Astrocyte (in vitro differentiated cells and primary cell): ENCODE measurements at regions not wholly inside any gene's neighbourhood (a gene's known extent, or its start where the extent isn't known, plus 50 kb on each side); places are given as distances from the start of the nearest gene placed in this dataset.

Experiments used
- DNase-seq: peaks from one replicate; pipeline ENCODE4 v3.0.0-alpha.2; 2010; ENCODE audit warnings: low read depth
- FAIRE-seq: peaks from 2 replicates; lab custom pipeline; 2011; peaks lifted over from hg19 to GRCh38; lab: Jason Lieb, UNC
- H2AFZ ChIP-seq: 2 replicates; pipeline ENCODE4 v1.6.0; 2012; ENCODE audit warnings: low read depth, low read length, inconsistent platforms
- H3K27ac ChIP-seq: 2 replicates; pipeline ENCODE4 v1.5.1; 2011; ENCODE audit warnings: low read depth, low read length, inconsistent platforms
- H3K27me3 ChIP-seq: 2 replicates; pipeline ENCODE4 v1.6.0; 2011; ENCODE audit warnings: low read length, inconsistent platforms; ENCODE audit not compliant: insufficient read depth
- H3K36me3 ChIP-seq: 2 replicates; pipeline ENCODE4 v1.5.1; 2011; ENCODE audit warnings: low read length, inconsistent platforms; ENCODE audit not compliant: insufficient read depth
- H3K4me1 ChIP-seq: 2 replicates; pipeline ENCODE4 v1.5.1; 2011; ENCODE audit warnings: low read length, inconsistent platforms; ENCODE audit not compliant: insufficient read depth
- H3K4me2 ChIP-seq: 2 replicates; pipeline ENCODE4 v1.6.0; 2012; ENCODE audit warnings: low read length, inconsistent platforms
- H3K4me3 ChIP-seq: 2 replicates; pipeline ENCODE4 v1.5.1; 2011; ENCODE audit warnings: low read depth, mild to moderate bottlenecking, low read length, inconsistent platforms; ENCODE audit not compliant: insufficient read depth
- H3K79me2 ChIP-seq: 2 replicates; pipeline ENCODE4 v1.6.0; 2012; ENCODE audit warnings: mild to moderate bottlenecking, low read length, inconsistent platforms; ENCODE audit not compliant: insufficient read depth
- H3K9ac ChIP-seq: 2 replicates; pipeline ENCODE4 v1.6.0; 2012; ENCODE audit warnings: mild to moderate bottlenecking, low read length, inconsistent platforms
- H3K9me3 ChIP-seq: 2 replicates; pipeline ENCODE4 v1.5.1; 2012; ENCODE audit warnings: low read depth, mild to moderate bottlenecking, low read length, inconsistent platforms; ENCODE audit not compliant: insufficient read depth
- H4K20me1 ChIP-seq: 2 replicates; pipeline ENCODE4 v1.6.0; 2012; ENCODE audit warnings: low read length, inconsistent platforms; ENCODE audit not compliant: insufficient read depth
- H3K27ac Mint-ChIP-seq: one replicate; pipeline ENCODE4 v1.8.0; 2021; ENCODE audit warnings: mild to moderate bottlenecking, mixed read lengths; ENCODE audit not compliant: unreplicated experiment
- H3K27me3 Mint-ChIP-seq: one replicate; pipeline ENCODE4 v1.8.0; 2021; ENCODE audit warnings: low read depth, mixed read lengths; ENCODE audit not compliant: unreplicated experiment
- H3K36me3 Mint-ChIP-seq: one replicate; pipeline ENCODE4 v1.8.0; 2021; ENCODE audit warnings: low read depth, mixed read lengths; ENCODE audit not compliant: unreplicated experiment
- H3K4me1 Mint-ChIP-seq: one replicate; pipeline ENCODE4 v1.8.0; 2021; ENCODE audit warnings: low read depth, mixed read lengths; ENCODE audit not compliant: unreplicated experiment
- H3K4me3 Mint-ChIP-seq: one replicate; pipeline ENCODE4 v1.8.0; 2021; ENCODE audit warnings: mild to moderate bottlenecking, moderate library complexity, mixed read lengths; ENCODE audit not compliant: unreplicated experiment
- H3K9me3 Mint-ChIP-seq: one replicate; pipeline ENCODE4 v1.8.0; 2021; ENCODE audit warnings: mild to moderate bottlenecking, mixed read lengths; ENCODE audit not compliant: unreplicated experiment
- EZH2 ChIP-seq: IDR thresholded peaks from 2 replicates; pipeline ENCODE4 v1.6.1; 2012; ENCODE audit warnings: mild to moderate bottlenecking, low read length, inconsistent platforms; ENCODE audit not compliant: insufficient read depth
- TF ChIP-seq, protein P1 (sequence below): IDR thresholded peaks from 2 replicates; pipeline ENCODE4 v1.5.1; 2011; ENCODE audit warnings: low read depth, mild to moderate bottlenecking, inconsistent platforms, low read length, moderate library complexity; ENCODE audit not compliant: insufficient read depth

DNA sequence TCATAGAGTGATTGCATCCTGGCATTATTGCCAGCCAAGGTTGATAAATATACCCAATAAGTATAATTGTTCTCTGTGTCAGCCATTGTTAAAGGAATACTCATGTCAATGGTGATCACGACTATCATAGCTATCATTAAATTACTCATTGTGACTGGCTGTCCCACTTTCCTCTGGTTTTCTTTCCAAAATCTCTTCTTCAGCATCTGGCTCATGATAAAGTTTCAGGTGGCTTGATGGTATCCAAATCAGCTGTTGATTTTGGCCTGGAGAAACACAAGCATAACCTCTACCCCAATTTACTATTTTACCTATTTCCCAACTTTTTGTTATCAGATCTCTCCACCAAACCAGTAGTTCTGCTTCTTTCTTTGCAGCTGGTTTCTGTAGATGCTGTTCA, 67.1 kb upstream of the SPIN2A start:
- H3K27me3 ChIP-seq, result no peaks in the 10 kb centered on the region
- DNase-seq (no peak), FAIRE-seq (no peak)
- H3K4me3 Mint-ChIP-seq, result no peak overlapping the region
- no peaks in the 10 kb centered on the region for H4K20me1 ChIP-seq
- H3K27me3 Mint-ChIP-seq, result no peaks in the 10 kb centered on the region
- TF ChIP-seq, protein P1, sequence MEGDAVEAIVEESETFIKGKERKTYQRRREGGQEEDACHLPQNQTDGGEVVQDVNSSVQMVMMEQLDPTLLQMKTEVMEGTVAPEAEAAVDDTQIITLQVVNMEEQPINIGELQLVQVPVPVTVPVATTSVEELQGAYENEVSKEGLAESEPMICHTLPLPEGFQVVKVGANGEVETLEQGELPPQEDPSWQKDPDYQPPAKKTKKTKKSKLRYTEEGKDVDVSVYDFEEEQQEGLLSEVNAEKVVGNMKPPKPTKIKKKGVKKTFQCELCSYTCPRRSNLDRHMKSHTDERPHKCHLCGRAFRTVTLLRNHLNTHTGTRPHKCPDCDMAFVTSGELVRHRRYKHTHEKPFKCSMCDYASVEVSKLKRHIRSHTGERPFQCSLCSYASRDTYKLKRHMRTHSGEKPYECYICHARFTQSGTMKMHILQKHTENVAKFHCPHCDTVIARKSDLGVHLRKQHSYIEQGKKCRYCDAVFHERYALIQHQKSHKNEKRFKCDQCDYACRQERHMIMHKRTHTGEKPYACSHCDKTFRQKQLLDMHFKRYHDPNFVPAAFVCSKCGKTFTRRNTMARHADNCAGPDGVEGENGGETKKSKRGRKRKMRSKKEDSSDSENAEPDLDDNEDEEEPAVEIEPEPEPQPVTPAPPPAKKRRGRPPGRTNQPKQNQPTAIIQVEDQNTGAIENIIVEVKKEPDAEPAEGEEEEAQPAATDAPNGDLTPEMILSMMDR, result no peak
- TF ChIP-seq EZH2, result no peak
- no peaks in the 10 kb centered on the region for H3K9me3 Mint-ChIP-seq
- H3K9ac ChIP-seq, result no peak overlapping the region
- H3K27ac Mint-ChIP-seq, result no peak overlapping the region
- no peaks in the 10 kb centered on the region for H3K9me3 ChIP-seq
- no peak overlapping the region for H3K4me2 ChIP-seq
- no peak overlapping the region for H2AFZ ChIP-seq
- H3K36me3 Mint-ChIP-seq, result no peaks in the 10 kb centered on the region
- H3K79me2 ChIP-seq, result no peaks in the 10 kb centered on the region
- H3K4me1 Mint-ChIP-seq, result no peaks in the 10 kb centered on the region
- H3K4me3 ChIP-seq, result no peak overlapping the region
- H3K36me3 ChIP-seq, result no peaks in the 10 kb centered on the region
- no peaks in the 10 kb centered on the region for H3K4me1 ChIP-seq
- H3K27ac ChIP-seq, result no peak overlapping the region

DNA sequence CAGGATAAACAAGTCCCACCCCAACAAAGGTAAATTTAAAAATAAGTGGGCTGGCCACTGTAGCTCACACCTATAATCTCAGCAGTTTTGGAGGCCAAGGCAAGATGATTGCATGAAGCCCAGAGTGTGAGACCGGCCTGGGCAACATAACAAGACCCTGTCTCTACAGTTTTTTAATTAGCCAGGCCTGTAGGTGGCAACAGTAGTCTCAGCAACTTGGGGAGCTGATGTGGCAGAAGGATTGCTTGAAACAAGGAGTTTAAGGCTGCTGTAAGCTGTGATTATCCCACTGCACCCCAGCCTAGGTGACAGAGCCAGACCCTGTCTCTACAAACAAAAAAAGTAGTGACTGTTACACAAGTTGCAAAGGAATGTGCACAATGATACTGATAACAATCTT, 74.6 kb upstream of the FAAH2 start:
- FAIRE-seq (peak; percentile 5), DNase-seq (no peak)
- H3K9me3 Mint-ChIP-seq, result no peaks in the 10 kb centered on the region
- H3K4me3 Mint-ChIP-seq, result no peak overlapping the region
- Histone ChIP-seq H3K79me2 (no peaks in the 10 kb centered on the region), H4K20me1 (no peaks in the 10 kb centered on the region), H3K27me3 (no peaks in the 10 kb centered on the region), H3K36me3 (no peaks in the 10 kb centered on the region), H3K4me1 (no peaks in the 10 kb centered on the region), H2AFZ (no peak overlapping the region), H3K4me3 (no peak overlapping the region), H3K4me2 (no peak overlapping the region), H3K9me3 (no peaks in the 10 kb centered on the region), H3K27ac (no peak overlapping the region), H3K9ac (no peak overlapping the region)
- H3K27ac Mint-ChIP-seq, result no peak overlapping the region
- H3K27me3 Mint-ChIP-seq, result no peaks in the 10 kb centered on the region
- H3K4me1 Mint-ChIP-seq, result no peaks in the 10 kb centered on the region
- no peaks in the 10 kb centered on the region for H3K36me3 Mint-ChIP-seq
- TF ChIP-seq, protein P1, result no peak
- TF ChIP-seq EZH2, result no peak

DNA sequence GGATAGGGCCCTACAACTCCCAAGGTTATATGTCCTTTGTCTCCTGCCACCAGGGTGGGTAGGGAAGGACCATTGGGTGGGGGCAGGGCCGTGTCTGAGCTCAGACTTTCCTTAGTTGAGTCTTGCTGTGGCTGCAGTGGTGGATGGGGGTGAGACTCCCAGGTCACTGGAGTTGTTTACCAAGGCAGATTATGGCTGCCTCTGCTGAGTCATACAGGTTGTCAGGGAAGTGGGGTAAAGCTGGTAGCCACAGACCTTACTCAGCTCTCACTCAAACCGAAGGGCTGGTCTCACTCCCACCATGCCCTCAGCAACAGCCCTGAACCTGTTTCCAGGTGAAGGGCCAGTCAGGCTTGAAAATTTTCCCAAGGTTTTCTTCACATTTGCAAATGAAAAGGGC, 58.8 kb upstream of the FAAH2 start:
- Histone ChIP-seq H3K79me2 (no peaks in the 10 kb centered on the region), H2AFZ (no peak overlapping the region), H3K9me3 (no peaks in the 10 kb centered on the region), H3K27ac (no peak overlapping the region), H3K36me3 (no peaks in the 10 kb centered on the region), H3K4me2 (no peak overlapping the region), H3K27me3 (no peaks in the 10 kb centered on the region), H3K4me1 (no peaks in the 10 kb centered on the region), H4K20me1 (no peaks in the 10 kb centered on the region), H3K4me3 (no peak overlapping the region), H3K9ac (no peak overlapping the region)
- no peak overlapping the region for H3K27ac Mint-ChIP-seq
- DNase-seq (no peak), FAIRE-seq (no peak)
- H3K9me3 Mint-ChIP-seq, result no peaks in the 10 kb centered on the region
- no peaks in the 10 kb centered on the region for H3K36me3 Mint-ChIP-seq
- no peaks in the 10 kb centered on the region for H3K4me1 Mint-ChIP-seq
- no peaks in the 10 kb centered on the region for H3K27me3 Mint-ChIP-seq
- H3K4me3 Mint-ChIP-seq, result no peak overlapping the region
- TF ChIP-seq EZH2, result no peak
- TF ChIP-seq, protein P1, result no peak
